ENCODE measurements at regions not wholly inside any gene's neighbourhood (a gene's known extent, or its start where the extent isn't known, plus 50 kb on each side); places are given as distances from the start of the nearest gene placed in this dataset.

DNA sequence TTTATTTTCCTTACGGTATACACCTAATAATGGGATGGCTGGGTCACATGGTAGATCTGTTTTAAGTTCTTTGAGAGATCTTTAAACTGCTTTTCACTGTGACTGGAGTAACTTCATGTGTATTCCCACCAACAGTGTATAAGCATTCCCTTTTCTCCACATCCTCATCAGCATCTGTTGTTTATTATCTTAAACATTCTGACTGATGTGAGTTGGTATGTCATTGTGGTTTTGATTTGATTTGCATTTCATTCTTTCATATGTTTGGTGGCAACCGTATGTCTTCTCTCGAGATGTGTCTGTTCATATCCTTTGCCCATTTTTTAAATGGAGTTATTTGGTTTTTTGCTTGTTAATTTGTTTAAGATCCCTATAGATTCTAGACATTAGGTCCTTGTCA is 114.8 kb downstream of the DDX3Y start:
- TF ChIP-seq POLR2A (IDR thresholded peaks at IDR 0.05; ENCODE audit: control extremely low read depth in 1 of 2, low read depth in 2 of 2, low read length in 2 of 2) (no peak), HDAC6 (IDR thresholded peaks at IDR 0.05; ENCODE audit: low read depth, low read length) (no peak), SIN3A (conservative IDR thresholded peaks at IDR 0.05 in 1 of 2, IDR thresholded peaks at IDR 0.05 in 1 of 2; ENCODE audit: low read depth in 1 of 2, low read length in 2 of 2) (no peak), FOSL1 (IDR thresholded peaks at IDR 0.05; ENCODE audit: insufficient read depth, low read depth, low read length) (no peak), POLR2AphosphoS5 (IDR thresholded peaks at IDR 0.05; ENCODE audit: low read depth, low read length) (no peak), HDAC2 (IDR thresholded peaks at IDR 0.05; ENCODE audit: borderline replicate concordance in 1 of 2, low read depth in 2 of 2, low read length in 2 of 2) (no peak), EP300 (IDR thresholded peaks at IDR 0.05; ENCODE audit: borderline replicate concordance in 1 of 2, low read depth in 2 of 2, low read length in 2 of 2) (no peak), MAFK (IDR thresholded peaks at IDR 0.05; ENCODE audit: low read depth, low read length) (no peak)
- TF ChIP-seq, protein P1, sequence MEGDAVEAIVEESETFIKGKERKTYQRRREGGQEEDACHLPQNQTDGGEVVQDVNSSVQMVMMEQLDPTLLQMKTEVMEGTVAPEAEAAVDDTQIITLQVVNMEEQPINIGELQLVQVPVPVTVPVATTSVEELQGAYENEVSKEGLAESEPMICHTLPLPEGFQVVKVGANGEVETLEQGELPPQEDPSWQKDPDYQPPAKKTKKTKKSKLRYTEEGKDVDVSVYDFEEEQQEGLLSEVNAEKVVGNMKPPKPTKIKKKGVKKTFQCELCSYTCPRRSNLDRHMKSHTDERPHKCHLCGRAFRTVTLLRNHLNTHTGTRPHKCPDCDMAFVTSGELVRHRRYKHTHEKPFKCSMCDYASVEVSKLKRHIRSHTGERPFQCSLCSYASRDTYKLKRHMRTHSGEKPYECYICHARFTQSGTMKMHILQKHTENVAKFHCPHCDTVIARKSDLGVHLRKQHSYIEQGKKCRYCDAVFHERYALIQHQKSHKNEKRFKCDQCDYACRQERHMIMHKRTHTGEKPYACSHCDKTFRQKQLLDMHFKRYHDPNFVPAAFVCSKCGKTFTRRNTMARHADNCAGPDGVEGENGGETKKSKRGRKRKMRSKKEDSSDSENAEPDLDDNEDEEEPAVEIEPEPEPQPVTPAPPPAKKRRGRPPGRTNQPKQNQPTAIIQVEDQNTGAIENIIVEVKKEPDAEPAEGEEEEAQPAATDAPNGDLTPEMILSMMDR (IDR thresholded peaks at IDR 0.05; ENCODE audit: control extremely low read depth in 1 of 3, insufficient read depth in 1 of 3, low read depth in 1 of 3, low read length in 3 of 3) = no peak
- TF ChIP-seq, protein P2, sequence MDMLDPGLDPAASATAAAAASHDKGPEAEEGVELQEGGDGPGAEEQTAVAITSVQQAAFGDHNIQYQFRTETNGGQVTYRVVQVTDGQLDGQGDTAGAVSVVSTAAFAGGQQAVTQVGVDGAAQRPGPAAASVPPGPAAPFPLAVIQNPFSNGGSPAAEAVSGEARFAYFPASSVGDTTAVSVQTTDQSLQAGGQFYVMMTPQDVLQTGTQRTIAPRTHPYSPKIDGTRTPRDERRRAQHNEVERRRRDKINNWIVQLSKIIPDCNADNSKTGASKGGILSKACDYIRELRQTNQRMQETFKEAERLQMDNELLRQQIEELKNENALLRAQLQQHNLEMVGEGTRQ (IDR thresholded peaks at IDR 0.05; ENCODE audit: low read length) = no peak
- TF ChIP-seq, protein P3, sequence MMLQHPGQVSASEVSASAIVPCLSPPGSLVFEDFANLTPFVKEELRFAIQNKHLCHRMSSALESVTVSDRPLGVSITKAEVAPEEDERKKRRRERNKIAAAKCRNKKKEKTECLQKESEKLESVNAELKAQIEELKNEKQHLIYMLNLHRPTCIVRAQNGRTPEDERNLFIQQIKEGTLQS (IDR thresholded peaks at IDR 0.05; ENCODE audit: insufficient read depth, low read depth, low read length) = no peak
